GM12878 (cell line): ENCODE measurements at regions not wholly inside any gene's neighbourhood (a gene's known extent, or its start where the extent isn't known, plus 50 kb on each side); places are given as distances from the start of the nearest gene placed in this dataset.

ENCODE experiments used
- ATAC-seq: fragments of 200-7000 bp; cut with Tn5 transposase; 3 replicates; pipeline ENCODE4 v1.9.1; 2020; ENCODE audit warnings: mild to moderate bottlenecking, moderate library complexity
- BruUV-seq: library from RNA; stranded (reverse); fragments of 400-500 nt; replicated peaks from 2 replicates; lab custom pipeline; 2021; lab: Mats Ljungman, UMichigan
- CTCF ChIA-PET: fragments of 300-600 bp; sonication (Branson Sonifier 250); formaldehyde crosslinking; extraction: SDS; loops from one replicate; lab custom pipeline; 2021; ENCODE audit warnings: inconsistent platforms; lab: Yijun Ruan, JAX
- POLR2A ChIA-PET: fragments of 350-600 bp; formaldehyde crosslinking; extraction: SDS; loops from one replicate; lab custom pipeline; 2021; ENCODE audit warnings: inconsistent platforms; lab: Charles Lee
- RAD21 ChIA-PET: fragments of 300-600 bp; sonication (Branson Sonifier 250); formaldehyde crosslinking; loops from one replicate; lab custom pipeline; 2023; ENCODE audit warnings: antibody characterized with exemption; ENCODE audit not compliant: unreplicated experiment; lab: Charles Lee
- SMC1A ChIA-PET: fragments of 300-600 bp; sonication (Branson Sonifier 250); formaldehyde crosslinking; loops from one replicate; lab custom pipeline; 2023; ENCODE audit not compliant: unreplicated experiment, uncharacterized antibody; lab: Charles Lee
- DNase-seq: peaks from one replicate; pipeline ENCODE4 v3.0.0-alpha.2; 2011; ENCODE audit warnings: low read depth, low spot score
- FAIRE-seq: peaks from 3 replicates; lab custom pipeline; 2011; peaks lifted over from hg19 to GRCh38; lab: Jason Lieb, UNC
- H2AFZ ChIP-seq: 2 replicates; pipeline ENCODE4 v1.6.0; 2011; ENCODE audit warnings: low read depth, low read length, control low read depth; ENCODE audit not compliant: control insufficient read depth
- H3K27ac ChIP-seq: 2 replicates; pipeline ENCODE4 v1.5.1; 2011; ENCODE audit warnings: control low read depth; ENCODE audit not compliant: control insufficient read depth, insufficient read depth
- H3K27me3 ChIP-seq, 2 experiments: replicated peaks in 1 of 2; 2 replicates each; pipeline versions ENCODE4 v1.6.0 to v1.6.1; 2011; ENCODE audit warnings: low read length in 1 of 2; ENCODE audit not compliant: control insufficient read depth in 2 of 2, insufficient read depth in 2 of 2
- H3K36me3 ChIP-seq, 2 experiments: 2 replicates each; pipeline ENCODE4 v1.5.1; 2011; ENCODE audit warnings: low read length in 1 of 2; ENCODE audit not compliant: control insufficient read depth in 2 of 2, insufficient read depth in 2 of 2
- H3K4me1 ChIP-seq: 2 replicates; pipeline ENCODE4 v1.6.1; 2011; ENCODE audit warnings: mild to moderate bottlenecking, low read length, moderate library complexity, mixed read lengths; ENCODE audit not compliant: control insufficient read depth, insufficient read depth
- H3K4me2 ChIP-seq: 2 replicates; pipeline ENCODE4 v1.6.0; 2011; ENCODE audit warnings: control low read depth; ENCODE audit not compliant: control insufficient read depth, insufficient read depth
- H3K4me3 ChIP-seq: fragments of 200-600 bp; sonication (generic); 2 replicates; pipeline ENCODE4 v1.5.1; 2016
- H3K79me2 ChIP-seq: 2 replicates; pipeline ENCODE4 v1.6.0; 2011; ENCODE audit warnings: low read length; ENCODE audit not compliant: control insufficient read depth, insufficient read depth
- H3K9ac ChIP-seq: 2 replicates; pipeline ENCODE4 v1.8.0; 2011; ENCODE audit warnings: low read length, control low read depth, mixed read lengths; ENCODE audit not compliant: control insufficient read depth, insufficient read depth
- H3K9me3 ChIP-seq: replicated peaks from 3 replicates; pipeline ENCODE4 v1.5.1; 2011; ENCODE audit warnings: mild to moderate bottlenecking, low read length; ENCODE audit not compliant: control insufficient read depth, insufficient read depth
- H4K20me1 ChIP-seq: 2 replicates; pipeline ENCODE4 v1.6.0; 2011; ENCODE audit not compliant: control insufficient read depth, insufficient read depth
- BACH1 ChIP-seq: fragments of 450-650 bp; IDR thresholded peaks from 2 replicates; pipeline ENCODE4 v1.6.1; 2017; ENCODE audit warnings: mild to moderate bottlenecking, borderline replicate concordance
- BHLHE40 ChIP-seq, 2 experiments: fragments of 450-650 bp in 1 of 2; IDR thresholded peaks; 2 replicates each; pipeline ENCODE4 v1.6.1; 2011 to 2017; ENCODE audit warnings: low read depth in 2 of 2, borderline replicate concordance in 1 of 2, improper control_type of control experiment in 1 of 2, low read length in 1 of 2, mild to moderate bottlenecking in 1 of 2
- CREB1 ChIP-seq: IDR thresholded peaks from 2 replicates; pipeline ENCODE4 v1.6.1; 2012; ENCODE audit warnings: low read depth, mild to moderate bottlenecking, inconsistent platforms
- CUX1 ChIP-seq: IDR thresholded peaks from 2 replicates; pipeline ENCODE4 v1.6.1; 2012; ENCODE audit warnings: improper control_type of control experiment, low read depth, low read length; ENCODE audit not compliant: insufficient replicate concordance
- MEF2A ChIP-seq: IDR thresholded peaks from 2 replicates; pipeline ENCODE4 v1.6.1; 2011; ENCODE audit warnings: low read depth, mild to moderate bottlenecking, low read length, moderate library complexity; ENCODE audit not compliant: insufficient read depth
- SIN3A ChIP-seq: IDR thresholded peaks from 2 replicates; pipeline ENCODE4 v1.6.1; 2012; ENCODE audit warnings: low read depth, low read length, improper control_type of control experiment
- STAT1 ChIP-seq: fragments of 450-650 bp; conservative IDR thresholded peaks from 2 replicates; pipeline ENCODE4 v1.6.1; 2014; ENCODE audit warnings: antibody characterized with exemption, mild to moderate bottlenecking
- WGBS: methylation state at CpG from one replicate; pipeline ENCODE4 v1.1.6; 2016; ENCODE audit warnings: low lambda C conversion rate; ENCODE audit not compliant: insufficient replicate concordance, insufficient coverage; ENCODE audit errors: missing lambda C conversion rate; 5-methylcytosine and 5-hydroxymethylcytosine counted together
- in situ Hi-C: fragments of 300-500 bp; cut with MboI; formaldehyde crosslinking; loops from 9 replicates; pipeline ENCODE4 v1.14.3; 2018; ENCODE audit warnings: mixed read lengths
- intact Hi-C: fragments of 100-400 bp; cut with micrococcal nuclease; formaldehyde crosslinking; loops from one replicate; pipeline ENCODE4 v1.14.2; 2022; ENCODE audit not compliant: unreplicated experiment

DNA sequence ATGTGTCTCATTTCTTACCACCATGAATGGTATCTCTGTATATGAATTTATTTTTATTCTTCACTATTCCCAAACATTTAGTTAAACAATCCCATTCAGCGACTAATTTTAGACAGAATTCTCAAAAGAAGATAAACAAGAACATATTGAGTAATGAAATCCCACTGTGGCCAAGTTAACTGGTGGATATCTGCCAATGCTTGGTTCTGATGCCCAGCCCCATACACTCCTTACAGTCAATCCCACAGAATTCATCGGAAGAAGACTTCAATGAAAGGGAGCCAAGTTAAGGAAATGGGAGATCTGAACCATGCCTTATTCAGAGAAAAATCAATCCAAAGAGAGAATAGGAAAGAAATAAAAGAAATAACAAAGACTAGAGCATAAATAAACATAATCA, 518.0 kb downstream of the XPNPEP1 start:
- no peaks in the 10 kb centered on the region for H3K4me1 ChIP-seq
- H3K9ac ChIP-seq = no peak overlapping the region
- in situ Hi-C loops = no loop called here
- H3K36me3 ChIP-seq = no peaks in the 10 kb centered on the region
- no TSS peak for BruUV-seq
- FAIRE-seq = no peak
- H3K9me3 ChIP-seq = no peaks in the 10 kb centered on the region
- CTCF ChIA-PET = no interaction called here
- no peak overlapping the region for H3K27ac ChIP-seq
- H3K79me2 ChIP-seq = no peaks in the 10 kb centered on the region
- no peak overlapping the region for H2AFZ ChIP-seq
- intact Hi-C loops = no loop called here
- no peak overlapping the region for H3K4me3 ChIP-seq
- 29% methylated on average over 2 of the region's 2 CpGs for WGBS
- no peak for ATAC-seq
- H3K27me3 ChIP-seq = no peaks in the 10 kb centered on the region
- SMC1A ChIA-PET = no interaction called here
- no peaks in the 10 kb centered on the region for H4K20me1 ChIP-seq
- POLR2A ChIA-PET = no interaction called here
- no peak overlapping the region for H3K4me2 ChIP-seq
- DNase-seq = no peak
- RAD21 ChIA-PET = no interaction called here
- no peak for TF ChIP-seq CREB1
- TF ChIP-seq SIN3A = no peak
- no peak for TF ChIP-seq CUX1
- TF ChIP-seq BHLHE40 (IDR thresholded peaks at IDR 0.05; ENCODE audit: borderline replicate concordance in 1 of 2, low read depth in 2 of 2, low read length in 1 of 2) = no peak
- no peak for TF ChIP-seq STAT1
- no peak for TF ChIP-seq MEF2A
- TF ChIP-seq BACH1 = no peak
